Omental fat pad (tissue), 3 donors: ENCODE measurements at regions not wholly inside any gene's neighbourhood (a gene's known extent, or its start where the extent isn't known, plus 50 kb on each side); places are given as distances from the start of the nearest gene placed in this dataset.

Experiments used
- ATAC-seq: fragments of 150-250 bp; one replicate; pipeline ENCODE4 v1.9.1; 2016; ENCODE audit warnings: mild to moderate bottlenecking, moderate library complexity; ENCODE audit not compliant: low FRiP score
- DNase-seq: peaks from one replicate; pipeline ENCODE4 v3.0.0-alpha.2; 2019; ENCODE audit warnings: low spot score
- TF ChIP-seq, protein P1 (sequence below), 3 donors: fragments of 450-650 bp; IDR thresholded peaks; one replicate each; pipeline ENCODE4 v1.5.1; 2016 to 2017; ENCODE audit warnings: antibody characterized with exemption in 3 of 3, mild to moderate bottlenecking in 3 of 3, moderate library complexity in 2 of 3

DNA sequence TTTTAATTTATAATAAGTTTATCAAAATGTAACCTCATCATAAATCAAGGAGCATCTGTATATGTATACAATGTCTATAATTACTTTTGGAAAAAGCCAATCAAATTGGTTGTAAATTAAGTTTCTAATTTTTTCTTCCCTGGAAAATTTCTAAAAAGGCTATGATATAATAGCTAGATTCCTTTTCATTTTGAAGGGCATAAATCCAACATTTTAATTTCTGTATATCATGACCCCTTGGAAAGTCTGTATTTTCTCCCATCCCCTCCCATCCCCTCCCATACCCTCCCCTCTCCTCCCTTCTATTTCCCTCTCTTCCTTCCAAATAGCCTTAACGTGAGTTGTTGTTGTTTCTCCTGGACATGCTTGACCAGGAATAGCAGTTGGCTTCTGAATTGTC is 247.1 kb upstream of the FSTL5 start:
- no peak for DNase-seq
- TF ChIP-seq, protein P1, sequence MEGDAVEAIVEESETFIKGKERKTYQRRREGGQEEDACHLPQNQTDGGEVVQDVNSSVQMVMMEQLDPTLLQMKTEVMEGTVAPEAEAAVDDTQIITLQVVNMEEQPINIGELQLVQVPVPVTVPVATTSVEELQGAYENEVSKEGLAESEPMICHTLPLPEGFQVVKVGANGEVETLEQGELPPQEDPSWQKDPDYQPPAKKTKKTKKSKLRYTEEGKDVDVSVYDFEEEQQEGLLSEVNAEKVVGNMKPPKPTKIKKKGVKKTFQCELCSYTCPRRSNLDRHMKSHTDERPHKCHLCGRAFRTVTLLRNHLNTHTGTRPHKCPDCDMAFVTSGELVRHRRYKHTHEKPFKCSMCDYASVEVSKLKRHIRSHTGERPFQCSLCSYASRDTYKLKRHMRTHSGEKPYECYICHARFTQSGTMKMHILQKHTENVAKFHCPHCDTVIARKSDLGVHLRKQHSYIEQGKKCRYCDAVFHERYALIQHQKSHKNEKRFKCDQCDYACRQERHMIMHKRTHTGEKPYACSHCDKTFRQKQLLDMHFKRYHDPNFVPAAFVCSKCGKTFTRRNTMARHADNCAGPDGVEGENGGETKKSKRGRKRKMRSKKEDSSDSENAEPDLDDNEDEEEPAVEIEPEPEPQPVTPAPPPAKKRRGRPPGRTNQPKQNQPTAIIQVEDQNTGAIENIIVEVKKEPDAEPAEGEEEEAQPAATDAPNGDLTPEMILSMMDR (IDR thresholded peaks at IDR 0.05) = no peak
- no peak for ATAC-seq

DNA sequence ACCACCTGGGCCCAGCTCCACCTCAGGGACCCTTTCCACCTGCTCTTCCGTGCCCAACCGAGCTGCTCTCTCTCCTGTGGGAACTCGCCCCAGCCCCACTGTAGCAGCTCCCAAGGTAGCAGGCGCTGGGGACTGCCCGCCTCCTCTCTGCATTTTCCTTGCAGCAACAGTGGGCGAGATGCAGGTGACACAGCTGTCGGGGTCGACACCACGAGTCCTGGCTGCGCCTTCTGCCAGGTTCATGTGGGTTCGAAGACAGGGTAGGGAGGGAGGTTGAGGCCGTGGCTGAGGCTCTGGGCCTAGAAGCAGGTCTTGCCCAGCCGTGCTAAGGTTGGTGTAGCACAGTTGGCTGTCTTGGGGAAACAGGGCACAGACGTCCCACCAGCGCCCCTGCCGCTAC is 245.2 kb upstream of the FSTL5 start:
- ATAC-seq (no peak), DNase-seq (no peak)
- TF ChIP-seq, protein P1 (IDR thresholded peaks at IDR 0.05) = no peak

DNA sequence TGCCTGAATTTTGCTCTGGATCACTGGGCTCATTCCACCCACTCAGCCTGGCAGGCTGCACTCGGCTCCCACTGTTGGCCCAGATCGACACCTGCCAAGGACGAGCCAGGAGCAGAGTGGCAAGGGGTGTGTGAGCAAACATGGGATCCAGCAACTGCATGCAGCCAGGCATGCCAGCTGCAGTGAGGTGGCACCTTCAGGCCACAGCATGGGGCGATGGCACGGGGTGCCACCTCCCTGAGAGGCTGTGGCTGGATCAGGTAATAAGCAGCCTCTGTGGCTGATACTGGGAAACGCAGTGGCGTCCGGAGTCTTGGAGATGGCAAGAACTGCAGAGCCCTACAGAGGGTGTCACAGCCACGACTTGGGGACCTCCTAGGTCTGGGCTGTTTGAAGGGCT is 244.5 kb upstream of the FSTL5 start:
- TF ChIP-seq, protein P1 (IDR thresholded peaks at IDR 0.05) = no peak
- no peak for DNase-seq
- no peak for ATAC-seq

DNA sequence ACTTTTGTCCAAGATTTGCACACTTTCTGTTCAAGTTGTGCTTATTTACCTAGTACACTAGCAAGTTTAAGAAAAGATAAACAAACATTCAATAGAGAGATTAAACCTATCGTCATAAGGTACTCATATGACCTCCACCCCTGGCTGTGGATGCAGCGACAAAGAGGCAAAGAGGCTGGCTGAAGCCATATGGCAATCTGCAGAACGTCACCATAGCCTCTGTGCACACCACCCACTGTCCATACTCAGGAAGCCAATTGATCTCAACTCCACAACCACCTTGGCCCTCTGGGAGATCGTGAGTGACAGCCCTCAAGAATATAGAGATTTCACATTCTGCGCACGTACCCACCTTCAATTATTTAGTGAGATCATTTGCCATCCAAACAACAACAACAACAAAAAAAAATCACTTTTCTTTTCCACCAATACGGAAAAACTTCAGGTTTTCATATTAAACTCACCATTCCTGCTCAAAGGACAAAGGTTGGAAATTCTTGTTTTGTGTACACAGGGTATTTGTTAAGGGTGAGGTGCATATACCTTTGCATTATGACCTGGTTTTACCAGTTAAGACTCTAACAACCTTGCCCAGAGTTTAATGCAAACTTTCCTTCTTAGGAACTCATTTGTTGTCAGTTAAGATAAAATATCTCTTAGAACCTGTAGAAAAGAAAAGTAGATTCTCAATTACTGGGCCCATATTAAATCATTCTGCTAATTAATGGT is 243.0 kb upstream of the FSTL5 start:
- TF ChIP-seq, protein P1 (IDR thresholded peaks at IDR 0.05) = no peak
- DNase-seq (no peak), ATAC-seq (no peak)

DNA sequence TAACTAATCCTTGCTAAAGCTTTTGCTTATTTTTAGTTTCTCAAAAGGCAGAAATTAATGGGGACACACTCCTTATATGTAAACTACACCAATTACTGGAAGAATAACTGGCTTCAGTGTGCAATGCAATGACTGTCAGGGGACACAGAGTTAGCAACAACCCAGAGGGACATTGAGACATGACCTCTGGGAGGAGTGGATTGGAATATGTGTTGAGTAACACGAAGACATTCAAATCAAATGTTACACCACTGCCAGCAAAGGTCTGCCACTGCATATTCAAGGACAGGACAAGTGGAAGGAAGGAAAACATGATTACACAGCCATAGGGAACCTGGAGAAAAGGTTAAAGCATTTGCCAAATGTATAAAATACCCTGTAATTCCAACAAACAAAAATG is 240.1 kb upstream of the FSTL5 start:
- ATAC-seq = no peak
- DNase-seq = no peak
- TF ChIP-seq, protein P1 (IDR thresholded peaks at IDR 0.05) = no peak

DNA sequence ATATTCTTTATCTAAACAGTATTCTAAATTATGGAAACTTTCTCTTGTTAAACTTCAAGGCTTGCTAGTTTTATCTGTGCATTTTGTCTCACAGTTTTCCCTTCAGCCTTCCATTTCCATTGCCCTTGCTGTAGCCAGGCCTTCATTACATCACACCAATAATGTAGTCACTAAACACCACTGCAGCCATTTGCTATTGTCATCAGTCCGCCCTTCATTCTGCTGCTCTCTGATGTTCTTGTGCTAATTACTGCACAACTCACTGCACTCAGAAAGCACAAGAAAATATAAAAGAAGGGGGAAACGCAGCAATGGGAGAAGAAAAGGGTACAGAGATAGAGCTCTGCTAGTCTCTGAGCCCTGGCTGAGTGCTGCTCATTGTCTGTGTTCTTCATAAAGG is 239.6 kb upstream of the FSTL5 start:
- TF ChIP-seq, protein P1 (IDR thresholded peaks at IDR 0.05) = no peak
- ATAC-seq (no peak), DNase-seq (no peak)

DNA sequence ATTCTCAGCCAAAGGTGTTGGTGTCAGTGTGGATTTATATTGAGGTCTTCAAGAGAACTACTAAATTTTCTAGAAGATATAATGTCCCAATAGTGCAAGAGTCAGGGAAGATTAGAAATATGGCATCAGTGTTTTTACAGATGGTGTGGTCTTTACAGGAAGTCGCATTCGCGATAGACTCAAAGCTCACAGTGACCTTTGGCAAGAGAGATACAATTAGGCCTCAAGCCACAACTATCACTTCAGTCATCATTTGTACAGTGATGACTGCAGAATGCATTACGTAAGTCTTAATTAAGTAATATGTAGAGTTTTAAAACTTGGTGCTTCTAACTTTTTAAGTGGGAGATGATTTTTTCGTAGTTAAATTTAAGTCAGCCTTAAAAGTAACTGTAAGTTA is 237.2 kb upstream of the FSTL5 start:
- DNase-seq (no peak), ATAC-seq (no peak)
- TF ChIP-seq, protein P1 (IDR thresholded peaks at IDR 0.05) = no peak
